GM06990 (cell line): ENCODE measurements at regions not wholly inside any gene's neighbourhood (a gene's known extent, or its start where the extent isn't known, plus 50 kb on each side); places are given as distances from the start of the nearest gene placed in this dataset.
"Not testable (repeated sequence)": the region's sequence is repeated elsewhere in the genome, so short reads cannot be mapped to it uniquely, and the experiment has no call there.

ENCODE experiments used
- DNase-seq: peaks from one replicate; pipeline ENCODE4 v3.0.0-alpha.2; 2011; ENCODE audit not compliant: insufficient read length; ENCODE audit errors: extremely low read depth
- H3K27me3 ChIP-seq: replicated peaks from 2 replicates; pipeline ENCODE4 v1.6.0; 2011; ENCODE audit warnings: low read length; ENCODE audit not compliant: control insufficient read depth, insufficient read depth
- H3K36me3 ChIP-seq: 2 replicates; pipeline ENCODE4 v1.5.1; 2011; ENCODE audit warnings: low read length; ENCODE audit not compliant: control insufficient read depth, insufficient read depth
- H3K4me3 ChIP-seq: replicated peaks from 2 replicates; pipeline ENCODE4 v1.5.1; 2011; ENCODE audit warnings: low read depth, mild to moderate bottlenecking, control low read depth, low read length
- CTCF ChIP-seq: IDR thresholded peaks from 2 replicates; pipeline ENCODE4 v1.5.1; 2011; ENCODE audit warnings: low read length, control low read depth, mild to moderate bottlenecking, inconsistent platforms; ENCODE audit not compliant: insufficient read depth, poor library complexity, severe bottlenecking

- Histone ChIP-seq H3K36me3 (no peaks in the 10 kb centered on the region), H3K4me3 (no peak overlapping the region), H3K27me3 (no peaks in the 10 kb centered on the region)
- no peak for DNase-seq
- TF ChIP-seq CTCF = no peak
These were observed 992.1 kb downstream of the DNAH5 start for GRCh38 chr5:12952409-12952808.

- no peak for TF ChIP-seq CTCF
These were observed 992.6 kb downstream of the DNAH5 start for GRCh38 chr5:12951846-12952245.

GRCh38 chr5:12947379-12947778, 997.1 kb downstream of the DNAH5 start:
- TF ChIP-seq CTCF = no peak
- no peak for DNase-seq
- Histone ChIP-seq H3K36me3 (no peaks in the 10 kb centered on the region), H3K4me3 (no peak overlapping the region), H3K27me3 (no peaks in the 10 kb centered on the region)

More at GRCh38 chr5:12951846-12952245, 992.6 kb downstream of the DNAH5 start:
- H3K27me3 ChIP-seq = no peaks in the 10 kb centered on the region
- H3K36me3 ChIP-seq = no peaks in the 10 kb centered on the region
- H3K4me3 ChIP-seq = no peak overlapping the region
- DNase-seq = no peak

- not testable (repeated sequence) for H3K27me3 ChIP-seq, H3K4me3 ChIP-seq, DNase-seq, H3K36me3 ChIP-seq
These were observed 999.0 kb downstream of the DNAH5 start for GRCh38 chr5:12945477-12945876.

GRCh38 chr5:12936221-12936620, 1008.3 kb downstream of the DNAH5 start:
- Histone ChIP-seq H3K36me3 (no peaks in the 10 kb centered on the region), H3K4me3 (no peak overlapping the region), H3K27me3 (no peaks in the 10 kb centered on the region)
- no peak for TF ChIP-seq CTCF
- DNase-seq = no peak

GRCh38 chr5:12934722-12935121, 1009.8 kb downstream of the DNAH5 start:
- H3K36me3 ChIP-seq = no peaks in the 10 kb centered on the region
- H3K27me3 ChIP-seq = no peaks in the 10 kb centered on the region
- H3K4me3 ChIP-seq = no peak overlapping the region
- no peak for TF ChIP-seq CTCF
- DNase-seq = no peak
